Fibroblast of peridontal ligament (primary cell): ENCODE measurements at regions not wholly inside any gene's neighbourhood (a gene's known extent, or its start where the extent isn't known, plus 50 kb on each side); places are given as distances from the start of the nearest gene placed in this dataset.
"Not testable (repeated sequence)": the region's sequence is repeated elsewhere in the genome, so short reads cannot be mapped to it uniquely, and the experiment has no call there.

Experiments
- DNase-seq: peaks from one replicate; pipeline ENCODE4 v3.0.0-alpha.2; 2010; ENCODE audit errors: extremely low read depth

DNA sequence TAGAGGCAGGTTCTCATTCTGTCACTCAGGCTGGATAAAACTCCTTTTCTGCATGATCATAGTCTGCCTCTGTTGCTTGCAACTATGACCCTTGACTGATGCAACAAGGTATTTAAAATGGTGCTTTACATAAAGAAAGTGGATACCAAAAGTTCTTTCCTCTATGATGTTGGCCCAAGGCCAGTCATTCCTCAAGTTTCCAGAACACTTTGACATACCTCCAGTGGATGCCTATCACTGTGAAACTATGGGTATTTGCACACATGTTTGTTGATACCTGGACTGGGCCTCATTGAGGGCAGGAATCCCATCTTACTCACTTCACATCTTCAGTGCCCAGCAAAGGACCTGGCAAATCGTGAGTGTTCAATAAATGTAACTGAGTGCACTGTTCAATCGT, 159.0 kb upstream of the ZC3H12C start:
- no peak for DNase-seq

DNA sequence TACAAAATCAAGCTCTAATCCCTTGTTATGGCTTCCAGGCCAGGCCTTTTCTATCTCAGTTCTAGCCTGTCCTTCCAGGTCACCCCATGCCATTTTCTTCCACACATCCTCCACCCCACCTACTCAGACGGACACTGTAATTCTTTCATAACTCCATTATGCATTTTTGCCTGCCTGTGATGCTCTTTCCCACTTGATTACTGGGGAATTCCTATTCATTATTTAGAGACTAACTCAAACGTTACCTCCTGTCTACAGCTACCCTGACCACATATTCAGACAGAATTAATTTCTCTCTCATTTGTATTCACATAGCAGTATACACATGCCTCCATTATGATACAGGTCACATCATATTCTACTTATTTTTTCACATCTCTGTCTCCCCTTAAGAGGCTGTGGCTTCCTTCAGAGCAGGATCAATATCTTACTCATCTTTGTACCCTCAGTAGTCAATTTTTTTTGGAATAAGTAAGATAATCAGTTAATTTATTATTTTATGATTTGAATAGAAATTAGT, 156.5 kb upstream of the ZC3H12C start:
- no peak for DNase-seq

DNA sequence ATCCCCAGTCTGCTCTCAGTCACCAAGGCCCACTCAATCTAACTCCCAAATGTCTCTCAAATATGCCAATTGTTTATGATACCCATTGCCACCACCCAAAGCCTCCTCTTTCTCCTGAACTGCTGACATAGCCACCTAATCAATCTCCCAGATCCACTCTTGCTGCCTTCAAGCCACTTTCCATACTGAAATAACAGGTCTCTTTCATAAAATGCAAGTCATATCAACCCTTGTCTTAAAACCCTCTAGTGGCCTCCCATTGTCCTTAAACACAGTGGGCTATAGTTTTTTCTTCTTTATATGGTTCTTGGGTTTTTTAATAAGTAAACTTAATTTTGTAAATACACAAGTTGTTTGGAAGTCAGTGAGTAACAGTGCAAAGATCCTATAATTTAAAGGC, 155.2 kb upstream of the ZC3H12C start:
- no peak for DNase-seq

DNA sequence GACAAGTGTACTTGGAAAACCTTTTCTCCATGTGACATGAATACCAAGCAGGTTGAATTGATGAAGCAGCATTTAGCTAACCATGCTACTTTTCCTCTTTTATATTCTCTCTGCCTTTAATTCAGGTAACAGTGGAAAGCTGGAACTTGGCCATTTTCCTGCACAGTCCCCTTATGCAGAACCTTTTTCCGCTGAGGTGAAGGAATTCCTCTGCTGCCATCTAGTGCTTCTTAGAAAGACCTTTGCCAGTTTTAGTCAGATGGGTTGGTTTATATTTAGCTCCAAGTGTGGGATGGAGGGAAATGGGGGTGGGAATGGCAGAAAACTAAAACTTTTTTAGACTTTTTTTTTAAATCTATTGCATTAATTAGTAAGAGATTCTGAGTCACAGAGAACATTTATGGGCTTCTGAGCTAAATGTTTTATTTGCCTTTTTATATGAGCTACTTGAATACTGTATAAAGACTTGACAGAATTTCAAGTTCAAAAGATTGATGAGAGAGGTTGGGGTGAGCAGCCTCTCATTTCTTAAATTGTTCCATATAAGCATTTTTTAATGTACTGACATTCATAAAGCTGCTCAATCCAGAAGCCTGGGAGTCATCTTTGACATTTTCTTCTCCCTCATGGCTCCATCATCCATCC, 153.9 kb upstream of the ZC3H12C start:
- DNase-seq: peak; percentile 83

DNA sequence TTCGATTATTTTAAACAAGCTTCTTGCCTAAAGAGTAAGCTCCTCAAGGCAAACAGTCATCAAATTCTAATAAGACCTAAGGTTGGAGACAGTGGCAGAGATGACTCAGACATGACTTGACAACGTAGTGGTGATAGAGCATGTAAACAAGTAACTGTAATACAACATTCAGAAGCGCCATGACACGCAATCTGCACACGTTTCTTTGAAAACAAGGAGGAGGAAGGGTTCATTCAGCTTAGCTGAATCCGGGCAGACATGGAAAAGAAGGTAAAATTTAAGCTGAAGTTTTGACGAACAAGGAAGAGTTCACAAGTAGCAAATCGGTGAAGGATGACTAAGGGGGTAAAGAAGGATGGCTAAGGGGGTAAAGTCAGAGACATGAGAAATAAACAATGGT, 152.4 kb upstream of the ZC3H12C start:
- peak; percentile 51 for DNase-seq

DNA sequence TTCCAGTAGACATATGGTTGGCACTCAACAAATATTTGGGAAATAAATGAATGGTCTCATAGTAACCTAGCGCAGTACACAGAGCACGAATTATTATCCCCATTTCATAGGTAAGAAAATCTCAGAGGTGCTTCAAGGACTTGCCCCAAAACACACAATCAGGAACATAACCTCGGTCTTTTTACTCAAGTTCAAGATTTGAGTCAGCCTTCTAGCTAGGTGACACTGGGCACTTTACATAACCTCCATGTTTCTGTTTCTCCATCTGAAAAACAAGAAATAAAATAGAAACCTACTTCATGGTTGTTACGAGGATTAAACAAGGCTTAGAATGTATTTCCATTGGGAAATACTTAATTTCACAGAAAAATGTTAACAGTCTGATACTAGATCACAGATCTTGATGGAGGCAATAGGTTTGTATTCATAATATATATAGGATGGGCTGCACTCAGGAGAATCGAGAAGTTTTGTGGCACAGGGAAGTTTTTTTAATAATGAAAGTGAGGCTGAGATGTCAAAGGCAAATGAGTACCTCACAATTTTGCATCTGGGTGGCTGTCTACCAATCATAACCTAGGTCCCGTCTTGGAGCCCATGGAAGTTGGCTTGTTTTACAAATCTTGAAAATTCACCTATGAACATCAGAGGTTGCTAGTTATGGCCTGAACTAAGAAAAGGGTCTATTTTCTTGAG, 147.4 kb upstream of the ZC3H12C start:
- no peak for DNase-seq

DNA sequence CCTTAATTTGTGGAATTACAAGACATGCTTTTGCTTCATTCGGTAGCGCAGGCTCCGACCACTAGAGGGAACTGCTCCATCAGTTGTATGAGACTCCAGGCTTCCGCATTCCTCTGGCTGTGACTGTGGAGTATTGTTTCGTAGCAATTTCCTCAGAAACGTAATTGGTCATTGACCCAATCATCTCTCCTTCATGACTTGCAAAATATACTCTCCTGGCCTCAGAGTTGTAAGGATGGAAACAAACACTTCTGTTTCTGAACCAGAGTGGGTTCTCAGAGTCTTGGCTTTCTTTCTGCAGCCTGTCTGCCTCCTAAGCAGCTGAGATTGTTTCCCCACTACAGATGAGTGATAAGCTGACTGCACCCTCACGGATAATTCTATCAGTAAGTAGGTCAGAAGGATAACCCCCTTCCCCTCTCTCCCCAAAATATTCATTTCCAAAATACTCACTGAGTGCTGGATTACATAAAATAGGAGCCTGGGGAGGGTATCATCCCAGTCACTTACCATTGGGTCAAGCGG, 146.8 kb upstream of the ZC3H12C start:
- peak; percentile 99 for DNase-seq

DNA sequence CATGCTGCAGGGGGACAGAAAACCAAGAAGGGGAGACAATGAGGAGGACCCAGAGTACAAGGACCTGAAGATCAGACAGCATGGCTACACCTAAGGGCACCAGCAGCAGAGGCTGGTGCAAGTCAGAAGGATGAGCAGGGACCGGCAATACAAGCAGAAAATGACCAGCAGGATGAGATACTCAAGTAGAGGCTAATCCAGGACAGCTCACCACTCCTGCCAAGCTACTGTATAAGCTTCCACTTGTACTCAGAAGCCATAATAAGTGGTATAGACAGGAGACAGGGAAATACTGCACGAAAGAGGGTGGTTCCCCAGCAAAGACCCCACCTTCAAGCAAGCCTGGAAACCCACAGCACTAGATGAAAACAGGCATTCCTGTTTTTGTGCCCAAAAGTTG, 138.7 kb upstream of the ZC3H12C start:
- no peak for DNase-seq

DNA sequence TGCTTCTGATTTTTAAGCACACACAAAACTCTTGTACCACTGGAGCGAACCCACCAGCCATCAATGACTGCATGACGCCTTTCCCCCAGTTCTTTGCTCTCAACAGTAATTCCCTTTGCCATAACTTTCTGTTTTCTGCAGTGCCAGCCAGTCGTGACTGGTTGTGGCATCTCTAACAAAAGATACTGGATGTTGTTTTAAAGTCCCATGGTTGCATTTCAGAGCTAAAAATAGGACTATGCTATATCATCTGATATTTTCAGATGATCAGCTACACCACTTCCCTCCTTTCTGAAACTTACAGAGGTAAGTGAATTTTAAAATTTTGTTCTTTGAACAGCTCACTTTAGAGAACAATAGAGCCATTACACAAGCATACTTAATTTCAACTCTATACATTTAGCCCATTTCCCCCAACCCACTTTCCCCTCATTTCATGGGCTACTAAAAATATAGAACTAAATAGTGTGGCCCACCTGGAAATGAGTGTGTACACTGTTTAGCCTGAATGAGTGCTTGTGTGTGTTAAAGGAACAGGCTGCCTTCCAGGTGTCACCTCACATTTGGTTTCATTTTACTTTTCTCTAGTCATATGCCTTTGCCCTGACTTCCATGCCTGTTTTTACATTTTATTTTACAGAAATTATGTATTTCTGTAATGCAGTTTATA, 136.9 kb upstream of the ZC3H12C start:
- DNase-seq: no peak

DNA sequence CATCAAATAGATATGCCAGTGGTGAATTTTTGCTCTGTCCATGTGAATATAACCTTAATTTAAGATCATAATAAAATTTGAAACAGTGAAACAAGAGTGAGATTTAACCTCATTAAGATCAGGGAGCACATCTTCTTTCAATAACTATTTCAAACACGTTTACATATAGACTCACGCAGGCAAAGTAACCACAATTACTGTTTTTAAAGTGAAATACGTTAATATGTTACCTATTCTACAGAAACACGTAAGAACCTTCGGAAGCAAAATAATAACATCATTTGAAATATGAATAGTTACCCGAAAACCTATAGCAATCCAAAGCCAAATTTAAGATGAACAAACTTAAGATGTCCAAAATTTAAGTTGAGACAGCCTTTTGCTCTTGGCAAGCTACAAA, 136.2 kb upstream of the ZC3H12C start:
- no peak for DNase-seq

DNA sequence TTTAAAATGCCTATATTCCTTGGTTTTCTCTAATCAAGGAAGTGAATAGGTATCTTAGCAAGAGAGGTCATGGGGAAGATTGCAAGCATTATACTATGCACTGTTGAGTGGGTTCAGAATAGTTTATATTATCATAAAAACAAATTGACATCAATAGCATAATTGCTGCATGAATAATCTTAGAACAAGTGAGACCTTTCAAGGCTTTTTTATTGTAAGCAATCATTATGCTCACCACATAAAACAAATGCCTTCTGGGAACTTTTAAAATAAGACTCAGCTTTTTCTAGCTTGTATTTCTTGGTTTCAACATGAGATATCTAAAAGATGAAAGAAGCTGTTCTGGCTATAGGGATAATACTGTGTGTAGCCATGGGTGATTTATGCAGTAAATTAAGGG, 135.6 kb upstream of the ZC3H12C start:
- peak; percentile 30 for DNase-seq

DNA sequence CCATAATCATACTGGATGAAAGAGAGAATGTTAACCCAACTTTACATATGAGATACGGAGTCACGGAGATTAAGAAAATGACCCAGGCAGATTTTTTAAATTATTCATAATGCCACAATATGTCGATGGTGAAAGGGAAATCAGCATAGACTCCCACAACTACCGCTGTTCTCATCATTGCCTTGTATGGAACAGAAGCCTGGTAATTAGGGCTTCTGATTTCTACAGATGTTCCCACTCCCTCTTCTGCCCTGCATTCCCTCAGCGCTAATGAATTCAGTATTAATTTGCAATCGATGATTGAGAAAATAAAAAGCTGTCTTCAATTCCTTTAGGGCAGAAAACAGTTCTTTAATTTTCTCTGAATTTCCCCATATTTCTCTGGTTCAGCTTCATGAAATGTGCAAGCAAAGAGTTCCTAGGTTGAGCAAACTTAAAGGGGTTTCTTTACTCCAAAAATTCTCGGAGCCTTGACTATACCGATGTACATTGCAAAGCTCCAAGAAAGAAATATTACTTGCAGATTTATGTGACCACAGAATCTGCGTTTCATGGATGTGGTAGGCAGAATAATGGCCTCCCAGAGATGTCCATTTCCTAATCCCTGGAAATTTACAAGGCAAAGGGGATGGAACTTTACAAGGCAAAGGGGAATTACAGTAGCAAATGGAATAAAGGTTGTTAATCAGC, 134.9 kb upstream of the ZC3H12C start:
- no peak for DNase-seq

DNA sequence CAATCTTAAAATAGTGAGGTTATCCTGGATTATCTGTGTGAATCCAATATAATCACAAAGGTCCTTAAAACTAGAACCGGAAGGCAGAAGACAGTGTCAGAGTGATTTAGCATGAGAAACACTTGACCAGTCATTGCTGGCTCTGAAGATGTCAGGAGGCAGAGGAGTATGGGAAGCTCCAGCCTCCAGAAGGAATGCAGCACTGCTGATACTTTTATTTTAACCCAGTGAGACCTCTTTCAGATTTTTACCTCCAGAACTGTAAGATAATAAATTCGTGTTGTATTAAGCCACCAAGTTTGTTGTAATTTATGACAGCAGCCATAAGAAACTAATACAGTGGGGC, 134.4 kb upstream of the ZC3H12C start:
- DNase-seq: no peak

DNA sequence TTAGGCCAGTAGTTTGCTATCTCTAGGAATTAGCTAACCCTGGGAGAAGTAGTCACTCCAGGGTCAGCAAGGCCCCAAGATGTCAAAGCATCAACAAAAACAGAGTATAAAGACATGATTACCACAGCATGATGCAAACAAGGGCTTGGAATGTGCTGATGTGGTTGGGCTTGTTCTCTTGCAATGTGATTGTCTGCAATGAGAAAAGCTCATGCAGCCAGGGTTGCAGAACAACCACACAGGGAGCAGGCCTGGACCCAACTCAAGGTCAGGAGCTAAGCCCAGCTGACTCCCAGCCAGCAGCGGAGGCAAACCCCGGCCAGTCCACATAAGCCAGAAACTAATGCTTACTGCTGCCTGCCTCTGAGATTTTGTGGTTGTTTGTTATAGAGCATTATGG, 132.4 kb upstream of the ZC3H12C start:
- DNase-seq: peak; percentile 98

DNA sequence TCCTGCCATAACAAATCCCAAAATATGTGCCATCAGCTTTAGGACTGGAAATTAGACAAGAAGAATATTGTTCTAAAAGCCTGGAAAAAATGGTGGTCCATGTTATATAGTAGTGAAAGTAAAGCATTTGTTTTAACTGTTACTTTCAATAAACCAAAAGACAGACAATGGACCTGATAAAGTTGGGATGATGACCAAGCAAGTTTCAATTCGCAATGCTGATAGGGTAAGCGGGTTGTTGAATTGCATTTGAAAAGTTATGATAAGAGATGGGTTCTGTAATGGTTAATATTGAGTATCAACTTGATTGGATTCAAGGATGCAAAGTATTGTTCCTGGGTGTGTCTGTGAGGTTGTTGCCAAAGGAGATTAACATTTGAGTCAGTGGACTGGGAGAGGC, 131.9 kb upstream of the ZC3H12C start:
- no peak for DNase-seq

DNA sequence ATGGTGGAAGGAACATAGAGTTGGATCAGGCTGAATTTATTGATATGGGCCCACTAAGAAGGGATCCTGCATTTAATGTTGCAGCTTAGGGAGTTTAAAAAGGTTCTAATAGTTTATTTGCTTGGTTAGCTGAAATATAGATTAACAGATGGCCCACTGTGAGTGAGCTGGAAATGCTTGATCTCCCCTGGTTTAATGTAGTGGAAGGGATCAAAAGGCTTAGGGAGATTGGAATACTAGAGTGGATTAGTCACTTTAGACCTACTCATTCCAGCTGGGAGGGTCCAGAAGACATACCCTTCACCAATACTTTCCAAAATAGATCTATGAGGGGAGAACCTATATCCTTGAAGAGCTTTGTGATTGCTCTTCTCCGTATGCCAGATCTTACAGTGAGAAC, 130.1 kb upstream of the ZC3H12C start:
- DNase-seq: no peak

DNA sequence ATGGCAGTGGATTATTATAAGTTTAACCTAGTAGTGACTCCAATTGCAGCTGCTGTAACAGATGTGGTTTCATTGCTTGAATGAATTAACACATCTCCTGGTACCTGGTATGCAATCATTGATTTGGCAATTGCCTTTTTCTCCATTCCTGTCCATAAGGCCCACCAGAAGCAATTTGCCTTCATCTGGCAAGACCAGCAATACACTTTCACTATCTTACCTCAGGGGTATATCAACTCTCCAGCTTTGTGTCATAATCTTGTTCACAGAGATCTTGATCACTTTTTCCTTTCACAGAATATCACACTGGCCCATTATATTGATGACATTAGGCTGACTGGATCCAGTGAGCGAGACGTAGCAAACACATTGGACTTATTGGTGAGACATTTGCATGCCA, 128.7 kb upstream of the ZC3H12C start:
- no peak for DNase-seq

DNA sequence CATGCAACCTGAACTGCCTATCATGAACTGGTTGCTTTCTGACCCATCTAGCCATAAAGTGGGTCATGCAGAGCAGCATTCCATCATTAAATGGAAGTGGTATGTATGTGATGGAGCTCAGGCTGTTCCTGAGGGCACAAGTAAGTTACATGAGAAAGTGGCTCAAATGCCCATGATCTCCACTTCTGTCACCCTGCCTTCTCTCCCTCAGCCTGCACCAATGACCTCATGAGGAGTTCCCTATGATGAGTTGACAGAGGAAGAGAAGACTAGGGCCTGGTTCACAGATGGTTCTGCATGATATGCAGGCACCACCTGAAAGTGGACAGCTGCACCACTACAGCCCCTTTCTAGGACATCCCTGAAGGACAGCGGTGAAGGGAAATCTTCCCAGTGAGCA, 127.7 kb upstream of the ZC3H12C start:
- DNase-seq: not testable (repeated sequence)

DNA sequence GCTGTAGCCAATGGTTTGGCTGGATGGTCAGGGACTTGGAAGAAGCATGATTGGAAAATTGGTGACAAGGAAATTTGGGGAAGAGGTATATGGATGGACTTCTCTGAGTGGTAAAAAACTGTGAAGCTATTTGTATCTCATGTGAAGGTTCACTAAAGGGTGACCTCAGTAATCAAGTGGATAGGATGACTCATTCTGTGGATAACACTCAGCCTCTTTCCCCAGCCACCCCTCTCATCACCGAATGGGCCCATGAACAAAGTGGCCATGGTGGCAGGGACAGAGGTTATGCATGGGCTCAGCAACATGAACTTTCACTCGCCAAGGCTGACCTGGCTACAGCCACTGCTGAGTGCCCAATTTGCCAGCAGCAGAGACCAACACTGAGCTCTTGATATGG, 127.3 kb upstream of the ZC3H12C start:
- not testable (repeated sequence) for DNase-seq

DNA sequence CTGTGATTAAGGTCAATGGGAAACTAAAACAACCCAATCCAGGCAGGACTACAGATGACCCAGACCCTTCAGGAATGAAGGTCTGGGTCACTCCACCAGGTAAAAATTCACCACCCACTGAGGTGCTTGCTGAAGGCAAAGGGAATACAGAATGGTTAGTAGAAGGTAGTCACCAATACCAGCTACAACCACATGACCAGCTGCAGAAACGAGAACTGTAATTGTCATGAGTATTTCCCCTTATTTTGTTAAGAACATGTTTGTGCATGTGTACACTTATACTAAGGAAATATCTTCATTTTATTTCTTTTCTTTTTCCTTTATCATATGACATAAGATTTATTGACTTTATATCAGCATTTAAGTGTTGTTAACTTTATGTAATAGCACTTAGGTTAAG, 126.1 kb upstream of the ZC3H12C start:
- DNase-seq: not testable (repeated sequence)

DNA sequence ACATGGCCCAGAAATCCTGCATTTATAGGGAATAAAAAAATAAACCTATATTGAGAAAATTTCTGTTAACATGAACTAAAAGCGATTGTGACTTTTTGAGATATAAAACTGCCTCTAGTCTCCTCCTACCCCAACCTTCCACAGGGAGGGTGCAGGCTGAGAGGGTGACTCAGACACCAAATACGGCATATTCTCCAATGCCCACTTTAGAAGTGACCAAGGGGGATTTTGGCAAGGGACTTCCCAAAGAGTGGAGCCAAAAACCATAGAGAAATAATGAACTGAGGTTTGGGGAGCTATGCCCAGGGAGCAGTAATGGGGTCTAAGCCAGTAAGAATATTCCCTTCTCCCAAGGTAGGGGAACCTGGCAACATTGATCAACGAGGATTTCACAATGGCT, 124.9 kb upstream of the ZC3H12C start:
- DNase-seq: no peak

DNA sequence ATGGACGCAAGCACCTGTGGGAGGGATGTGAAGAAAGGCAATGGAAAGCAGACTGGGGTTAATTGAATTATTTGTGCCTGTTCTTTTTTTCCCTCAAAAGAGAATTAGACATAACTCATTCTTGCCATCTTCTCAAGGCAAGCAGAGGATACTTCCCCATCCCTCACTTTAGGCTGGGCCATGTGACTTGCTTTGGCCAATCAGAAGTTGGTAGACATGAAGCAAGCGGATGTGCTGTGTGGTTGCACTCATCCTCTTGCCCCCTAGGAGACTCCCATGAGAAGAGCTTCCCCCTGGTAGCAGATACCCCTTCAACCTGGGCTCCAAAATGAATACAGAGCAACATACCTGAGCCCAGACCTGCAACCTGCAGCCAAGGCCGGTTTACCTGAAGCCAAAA, 124.4 kb upstream of the ZC3H12C start:
- no peak for DNase-seq
